ENCODE measurements at regions not wholly inside any gene's neighbourhood (a gene's known extent, or its start where the extent isn't known, plus 50 kb on each side); places are given as distances from the start of the nearest gene placed in this dataset.

GRCh38 chr2:383888-384287 is 96.0 kb upstream of the ALKAL2 start:
- no peak for TF ChIP-seq POLR2AphosphoS5 (IDR thresholded peaks at IDR 0.05)
- TF ChIP-seq CTCF (IDR thresholded peaks at IDR 0.05) = no peak
- no peak for TF ChIP-seq POLR2A (IDR thresholded peaks at IDR 0.05)

Data from sigmoid colon (tissue), 4 donors.